ENCODE measurements at regions not wholly inside any gene's neighbourhood (a gene's known extent, or its start where the extent isn't known, plus 50 kb on each side); places are given as distances from the start of the nearest gene placed in this dataset.

- H3K36me3 ChIP-seq (ENCODE audit: insufficient read depth, low read length), result no peaks in the 10 kb centered on the region
- no peak overlapping the region for H3K4me3 ChIP-seq (ENCODE audit: insufficient read depth, low read length)
- H4K20me1 ChIP-seq (ENCODE audit: insufficient read depth, low read length), result no peaks in the 10 kb centered on the region
- H2AFZ ChIP-seq (ENCODE audit: low read length), result no peak overlapping the region
- no peaks in the 10 kb centered on the region for H3K4me1 ChIP-seq (ENCODE audit: insufficient read depth, low read length)
- no peaks in the 10 kb centered on the region for H3K79me2 ChIP-seq (ENCODE audit: insufficient read depth, low read length)
- H3K9me3 ChIP-seq (ENCODE audit: low read depth, low read length), result no peaks in the 10 kb centered on the region
- no peak for TF ChIP-seq CTCF (IDR thresholded peaks at IDR 0.05; ENCODE audit: extremely low read depth, low read depth, low read length)
- H3K27ac ChIP-seq (ENCODE audit: low read depth, low read length), result no peak overlapping the region
- no peak overlapping the region for H3K4me2 ChIP-seq (ENCODE audit: insufficient read depth, low read length)
- H3K27me3 ChIP-seq (ENCODE audit: insufficient read depth, low read length), result peaks cover 22% of the 10 kb centered on the region
- no peak for DNase-seq (ENCODE audit: insufficient read length, low spot score, missing footprints)
These were observed 279.1 kb downstream of the FAM43A start for GRCh38 chr3:194964809-194965208.

- H3K27ac ChIP-seq (ENCODE audit: low read depth, low read length), result no peak overlapping the region
- H3K4me3 ChIP-seq (ENCODE audit: insufficient read depth, low read length), result no peak overlapping the region
- no peak for DNase-seq (ENCODE audit: insufficient read length, low spot score, missing footprints)
- H3K4me1 ChIP-seq (ENCODE audit: insufficient read depth, low read length), result no peaks in the 10 kb centered on the region
- H3K9me3 ChIP-seq (ENCODE audit: low read depth, low read length), result no peaks in the 10 kb centered on the region
- H3K27me3 ChIP-seq (ENCODE audit: insufficient read depth, low read length), result peaks cover 27% of the 10 kb centered on the region
- TF ChIP-seq CTCF (IDR thresholded peaks at IDR 0.05; ENCODE audit: extremely low read depth, low read depth, low read length), result no peak
- H2AFZ ChIP-seq (ENCODE audit: low read length), result no peak overlapping the region
- no peaks in the 10 kb centered on the region for H4K20me1 ChIP-seq (ENCODE audit: insufficient read depth, low read length)
- H3K36me3 ChIP-seq (ENCODE audit: insufficient read depth, low read length), result no peaks in the 10 kb centered on the region
- no peaks in the 10 kb centered on the region for H3K79me2 ChIP-seq (ENCODE audit: insufficient read depth, low read length)
- H3K4me2 ChIP-seq (ENCODE audit: insufficient read depth, low read length), result no peak overlapping the region
These were observed 281.8 kb downstream of the FAM43A start for GRCh38 chr3:194967151-194968117.

- Histone ChIP-seq H3K36me3 (ENCODE audit: insufficient read depth, low read length) (no peaks in the 10 kb centered on the region), H3K4me3 (ENCODE audit: insufficient read depth, low read length) (no peak overlapping the region)
These were observed 284.4 kb downstream of the FAM43A start for GRCh38 chr3:194970066-194970465.

More at GRCh38 chr3:194970066-194970465, 284.4 kb downstream of the FAM43A start:
- H3K27ac ChIP-seq (ENCODE audit: low read depth, low read length), result no peak overlapping the region
- no peaks in the 10 kb centered on the region for H3K4me1 ChIP-seq (ENCODE audit: insufficient read depth, low read length)
- H3K9me3 ChIP-seq (ENCODE audit: low read depth, low read length), result no peaks in the 10 kb centered on the region
- peaks cover 33% of the 10 kb centered on the region for H3K27me3 ChIP-seq (ENCODE audit: insufficient read depth, low read length)
- H4K20me1 ChIP-seq (ENCODE audit: insufficient read depth, low read length), result no peaks in the 10 kb centered on the region
- no peak overlapping the region for H2AFZ ChIP-seq (ENCODE audit: low read length)
- TF ChIP-seq CTCF (IDR thresholded peaks at IDR 0.05; ENCODE audit: extremely low read depth, low read depth, low read length), result no peak
- no peaks in the 10 kb centered on the region for H3K79me2 ChIP-seq (ENCODE audit: insufficient read depth, low read length)
- DNase-seq (ENCODE audit: insufficient read length, low spot score, missing footprints), result no peak
- no peak overlapping the region for H3K4me2 ChIP-seq (ENCODE audit: insufficient read depth, low read length)
